ENCODE measurements at regions not wholly inside any gene's neighbourhood (a gene's known extent, or its start where the extent isn't known, plus 50 kb on each side); places are given as distances from the start of the nearest gene placed in this dataset.

DNA sequence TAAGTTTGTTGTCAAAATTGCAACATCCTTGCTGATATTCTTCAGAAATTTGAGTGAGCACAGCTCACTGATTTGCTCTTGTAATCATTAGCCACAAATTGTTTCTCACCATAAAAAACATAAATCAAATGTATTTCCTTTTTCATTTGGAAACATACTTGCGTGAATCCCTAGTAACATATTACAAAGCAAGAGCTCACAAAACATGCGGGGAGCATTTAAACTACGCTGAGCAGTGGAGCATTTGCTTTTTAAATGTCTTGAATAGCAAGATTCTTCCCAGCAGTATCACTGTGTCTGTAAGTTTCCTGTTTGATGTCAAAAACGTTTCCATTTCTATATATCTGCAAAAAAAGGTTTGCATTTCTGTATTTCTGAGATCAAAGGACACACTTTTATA, 788.3 kb upstream of the SALL3 start:
- H3K14ac ChIP-seq (ENCODE audit: low read length in 2 of 2), result no peak overlapping the region
- no peak overlapping the region for H3K18ac ChIP-seq (ENCODE audit: low read depth in 1 of 2, low read length in 2 of 2)
- H2AK5ac ChIP-seq (ENCODE audit: low read length, severe bottlenecking), result no peak overlapping the region
- H3K9ac ChIP-seq (ENCODE audit: low read length), result no peak overlapping the region
- H3K9me3 ChIP-seq (ENCODE audit: control insufficient read depth, low read length), result peaks cover 10% of the 10 kb centered on the region
- H2BK12ac ChIP-seq (ENCODE audit: low read length in 2 of 2), result no peak overlapping the region
- WGBS, result 87% methylated on average over 3 of the region's 4 CpGs
- H3K4me3 ChIP-seq (ENCODE audit: insufficient read depth in 1 of 2, low read depth in 1 of 2, low read length in 2 of 2), result no peak overlapping the region
- H3K23ac ChIP-seq (ENCODE audit: low read length in 2 of 2), result no peak overlapping the region
- H3K4ac ChIP-seq (ENCODE audit: low read depth in 1 of 2, low read length in 2 of 2), result no peak overlapping the region
- H3K27me3 ChIP-seq (ENCODE audit: control insufficient read depth in 1 of 2, insufficient read depth in 1 of 2, low read length in 2 of 2), result no peaks in the 10 kb centered on the region
- no peak overlapping the region for H2BK120ac ChIP-seq (ENCODE audit: low read depth, low read length)
- H4K91ac ChIP-seq (ENCODE audit: low read length), result no peak overlapping the region
- H3K4me2 ChIP-seq (ENCODE audit: low read length, poor library complexity, severe bottlenecking), result no peak overlapping the region
- no peak overlapping the region for H2BK5ac ChIP-seq (ENCODE audit: low read depth, low read length, poor library complexity, severe bottlenecking)
- DNase-seq, result no peak
- no peak overlapping the region for H3K27ac ChIP-seq (ENCODE audit: low read length, poor library complexity, severe bottlenecking)
- no peak overlapping the region for H4K8ac ChIP-seq (ENCODE audit: low read length)
- H3K4me1 ChIP-seq (ENCODE audit: control insufficient read depth, insufficient read depth, low read depth, low read length), result no peaks in the 10 kb centered on the region
- no peak overlapping the region for H2AFZ ChIP-seq (ENCODE audit: low read depth, low read length)
- no peaks in the 10 kb centered on the region for H3K36me3 ChIP-seq (ENCODE audit: control insufficient read depth in 1 of 2, insufficient read depth in 2 of 2, low read depth in 1 of 2, low read length in 2 of 2)
- H3K79me1 ChIP-seq (replicated peaks; ENCODE audit: low read length, poor library complexity, severe bottlenecking), result no peaks in the 10 kb centered on the region
- no peak overlapping the region for H2BK15ac ChIP-seq (ENCODE audit: low read depth, poor library complexity, severe bottlenecking)

DNA sequence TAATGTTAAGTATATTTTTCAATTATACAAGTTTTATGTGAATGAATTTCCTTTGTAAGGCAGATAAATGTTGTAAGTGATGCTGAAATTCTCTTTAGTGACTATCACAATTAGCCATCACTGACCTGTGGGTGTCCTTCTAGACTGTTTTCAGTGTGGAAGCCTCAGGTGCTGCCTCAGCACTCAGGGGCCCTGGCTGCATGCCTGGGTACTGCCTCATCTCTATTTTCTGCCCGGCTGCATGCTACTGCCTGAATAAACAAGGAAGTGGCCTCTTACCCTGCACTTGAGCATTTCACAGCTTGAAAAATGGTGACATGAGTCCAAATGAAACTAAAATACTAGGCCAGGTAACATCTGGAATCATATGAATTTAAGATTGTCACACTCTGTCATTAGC, 787.6 kb upstream of the SALL3 start:
- Histone ChIP-seq H3K36me3 (ENCODE audit: control insufficient read depth in 1 of 2, insufficient read depth in 2 of 2, low read depth in 1 of 2, low read length in 2 of 2) (no peaks in the 10 kb centered on the region), H2BK12ac (ENCODE audit: low read length in 2 of 2) (no peak overlapping the region), H2BK15ac (ENCODE audit: low read depth, poor library complexity, severe bottlenecking) (no peak overlapping the region), H3K14ac (ENCODE audit: low read length in 2 of 2) (no peak overlapping the region), H3K4me2 (ENCODE audit: low read length, poor library complexity, severe bottlenecking) (no peak overlapping the region), H3K27ac (ENCODE audit: low read length, poor library complexity, severe bottlenecking) (no peak overlapping the region), H3K9me3 (ENCODE audit: control insufficient read depth, low read length) (peaks cover 10% of the 10 kb centered on the region), H3K9ac (ENCODE audit: low read length) (no peak overlapping the region), H2BK5ac (ENCODE audit: low read depth, low read length, poor library complexity, severe bottlenecking) (no peak overlapping the region), H3K18ac (ENCODE audit: low read depth in 1 of 2, low read length in 2 of 2) (no peak overlapping the region), H3K4me3 (ENCODE audit: insufficient read depth in 1 of 2, low read depth in 1 of 2, low read length in 2 of 2) (no peak overlapping the region), H2AK5ac (ENCODE audit: low read length, severe bottlenecking) (no peak overlapping the region), H4K91ac (ENCODE audit: low read length) (no peak overlapping the region), H3K4me1 (ENCODE audit: control insufficient read depth, insufficient read depth, low read depth, low read length) (no peaks in the 10 kb centered on the region), H4K8ac (ENCODE audit: low read length) (no peak overlapping the region), H2AFZ (ENCODE audit: low read depth, low read length) (no peak overlapping the region), H3K27me3 (ENCODE audit: control insufficient read depth in 1 of 2, insufficient read depth in 1 of 2, low read length in 2 of 2) (no peaks in the 10 kb centered on the region), H3K4ac (ENCODE audit: low read depth in 1 of 2, low read length in 2 of 2) (no peak overlapping the region), H3K23ac (ENCODE audit: low read length in 2 of 2) (no peak overlapping the region), H3K79me1 (replicated peaks; ENCODE audit: low read length, poor library complexity, severe bottlenecking) (no peaks in the 10 kb centered on the region), H2BK120ac (ENCODE audit: low read depth, low read length) (no peak overlapping the region)
- DNase-seq, result no peak
- WGBS, result 0% methylated on average over 1 of the region's 1 CpG

DNA sequence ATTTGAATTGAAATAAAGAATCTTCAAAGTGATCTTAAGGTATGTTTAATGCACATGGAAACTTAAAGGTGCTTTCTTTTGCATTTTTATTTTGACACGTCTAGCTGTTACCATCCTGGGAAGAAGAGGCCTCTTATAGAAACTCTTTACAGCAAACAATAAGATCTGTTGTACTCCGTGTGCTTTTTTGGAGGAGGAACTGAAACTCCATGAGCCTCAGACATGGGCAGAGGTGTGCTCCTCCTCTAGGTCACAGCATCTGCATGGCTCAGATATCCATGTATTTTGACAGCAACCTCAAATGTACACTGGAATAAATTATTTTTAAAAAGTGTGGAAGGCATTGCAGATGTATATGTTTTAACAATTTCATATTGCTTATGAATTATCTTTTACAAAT, 783.3 kb upstream of the SALL3 start:
- Histone ChIP-seq H3K27ac (ENCODE audit: low read length, poor library complexity, severe bottlenecking) (no peak overlapping the region), H3K9me3 (ENCODE audit: control insufficient read depth, low read length) (peaks cover 10% of the 10 kb centered on the region), H3K23ac (ENCODE audit: low read length in 2 of 2) (no peak overlapping the region), H3K18ac (ENCODE audit: low read depth in 1 of 2, low read length in 2 of 2) (no peak overlapping the region), H3K4me1 (ENCODE audit: control insufficient read depth, insufficient read depth, low read depth, low read length) (no peaks in the 10 kb centered on the region), H2BK12ac (ENCODE audit: low read length in 2 of 2) (no peak overlapping the region), H2BK5ac (ENCODE audit: low read depth, low read length, poor library complexity, severe bottlenecking) (no peak overlapping the region), H2BK15ac (ENCODE audit: low read depth, poor library complexity, severe bottlenecking) (no peak overlapping the region), H3K14ac (ENCODE audit: low read length in 2 of 2) (no peak overlapping the region), H3K9ac (ENCODE audit: low read length) (no peak overlapping the region), H3K4me2 (ENCODE audit: low read length, poor library complexity, severe bottlenecking) (no peak overlapping the region), H2BK120ac (ENCODE audit: low read depth, low read length) (no peak overlapping the region), H3K4me3 (ENCODE audit: insufficient read depth in 1 of 2, low read depth in 1 of 2, low read length in 2 of 2) (no peak overlapping the region), H2AK5ac (ENCODE audit: low read length, severe bottlenecking) (no peak overlapping the region), H3K36me3 (ENCODE audit: control insufficient read depth in 1 of 2, insufficient read depth in 2 of 2, low read depth in 1 of 2, low read length in 2 of 2) (no peaks in the 10 kb centered on the region), H3K4ac (ENCODE audit: low read depth in 1 of 2, low read length in 2 of 2) (no peak overlapping the region), H3K79me1 (replicated peaks; ENCODE audit: low read length, poor library complexity, severe bottlenecking) (no peaks in the 10 kb centered on the region), H4K8ac (ENCODE audit: low read length) (no peak overlapping the region), H3K27me3 (ENCODE audit: control insufficient read depth in 1 of 2, insufficient read depth in 1 of 2, low read length in 2 of 2) (no peaks in the 10 kb centered on the region), H4K91ac (ENCODE audit: low read length) (no peak overlapping the region), H2AFZ (ENCODE audit: low read depth, low read length) (no peak overlapping the region)
- DNase-seq, result no peak
- WGBS, result 72% methylated on average over 2 of the region's 2 CpGs

DNA sequence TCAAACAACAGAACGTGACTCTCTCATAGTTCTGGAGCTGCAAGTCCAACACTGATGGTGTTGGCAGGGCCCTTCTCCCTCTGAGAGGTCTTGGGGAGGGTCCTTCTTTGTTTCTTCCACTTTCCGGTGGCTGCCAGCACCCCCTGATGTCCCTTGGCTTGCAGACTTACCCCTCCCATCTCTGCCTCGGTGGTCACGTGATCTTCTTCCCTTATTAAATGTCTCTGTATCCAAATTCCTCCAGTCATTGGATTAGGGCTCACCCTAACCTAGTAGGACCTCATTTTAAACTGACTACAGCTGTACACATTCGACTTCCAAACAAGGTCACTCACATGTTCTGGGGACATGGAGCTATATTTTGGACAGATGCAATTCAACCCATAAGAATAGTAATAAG, 780.6 kb upstream of the SALL3 start:
- H3K23ac ChIP-seq (ENCODE audit: low read length in 2 of 2), result no peak overlapping the region
- no peak overlapping the region for H2BK15ac ChIP-seq (ENCODE audit: low read depth, poor library complexity, severe bottlenecking)
- no peak overlapping the region for H4K91ac ChIP-seq (ENCODE audit: low read length)
- H3K9ac ChIP-seq (ENCODE audit: low read length), result no peak overlapping the region
- DNase-seq, result no peak
- H3K4me3 ChIP-seq (ENCODE audit: insufficient read depth in 1 of 2, low read depth in 1 of 2, low read length in 2 of 2), result no peak overlapping the region
- no peaks in the 10 kb centered on the region for H3K27me3 ChIP-seq (ENCODE audit: control insufficient read depth in 1 of 2, insufficient read depth in 1 of 2, low read length in 2 of 2)
- no peak overlapping the region for H2BK5ac ChIP-seq (ENCODE audit: low read depth, low read length, poor library complexity, severe bottlenecking)
- no peak overlapping the region for H2BK120ac ChIP-seq (ENCODE audit: low read depth, low read length)
- H2BK12ac ChIP-seq (ENCODE audit: low read length in 2 of 2), result no peak overlapping the region
- H3K4me2 ChIP-seq (ENCODE audit: low read length, poor library complexity, severe bottlenecking), result no peak overlapping the region
- H3K14ac ChIP-seq (ENCODE audit: low read length in 2 of 2), result no peak overlapping the region
- H3K27ac ChIP-seq (ENCODE audit: low read length, poor library complexity, severe bottlenecking), result no peak overlapping the region
- no peaks in the 10 kb centered on the region for H3K36me3 ChIP-seq (ENCODE audit: control insufficient read depth in 1 of 2, insufficient read depth in 2 of 2, low read depth in 1 of 2, low read length in 2 of 2)
- H3K4ac ChIP-seq (ENCODE audit: low read depth in 1 of 2, low read length in 2 of 2), result no peak overlapping the region
- H4K8ac ChIP-seq (ENCODE audit: low read length), result no peak overlapping the region
- no peak overlapping the region for H3K18ac ChIP-seq (ENCODE audit: low read depth in 1 of 2, low read length in 2 of 2)
- 55% methylated on average over 4 of the region's 5 CpGs for WGBS
- H3K4me1 ChIP-seq (ENCODE audit: control insufficient read depth, insufficient read depth, low read depth, low read length), result no peaks in the 10 kb centered on the region
- peaks cover 10% of the 10 kb centered on the region for H3K9me3 ChIP-seq (ENCODE audit: control insufficient read depth, low read length)
- no peak overlapping the region for H2AFZ ChIP-seq (ENCODE audit: low read depth, low read length)
- no peaks in the 10 kb centered on the region for H3K79me1 ChIP-seq (replicated peaks; ENCODE audit: low read length, poor library complexity, severe bottlenecking)
- H2AK5ac ChIP-seq (ENCODE audit: low read length, severe bottlenecking), result no peak overlapping the region

All from mesenchymal stem cell (in vitro differentiated cells and primary cell).